ENCODE measurements at regions not wholly inside any gene's neighbourhood (a gene's known extent, or its start where the extent isn't known, plus 50 kb on each side); places are given as distances from the start of the nearest gene placed in this dataset.

DNA sequence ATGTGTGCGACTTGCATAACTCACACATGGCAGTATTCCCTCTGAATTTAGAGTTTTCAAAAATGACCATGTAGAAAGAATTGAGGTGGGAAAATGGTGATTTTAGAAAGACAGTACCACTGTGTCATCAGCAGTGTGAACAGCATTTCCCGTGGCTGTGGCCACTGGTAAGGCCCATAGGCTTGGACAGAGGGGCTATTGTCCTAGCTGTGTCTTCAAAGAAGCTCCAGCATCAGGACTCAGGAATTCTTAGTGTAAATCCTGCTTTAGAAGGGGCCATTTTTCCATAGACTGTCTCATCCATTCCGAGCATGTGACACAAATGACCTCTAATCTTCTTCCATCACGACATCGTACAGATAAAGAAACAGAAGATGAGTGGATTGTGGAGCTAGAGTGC, 119.3 kb upstream of the BACE2 start:
- no peak for DNase-seq

DNA sequence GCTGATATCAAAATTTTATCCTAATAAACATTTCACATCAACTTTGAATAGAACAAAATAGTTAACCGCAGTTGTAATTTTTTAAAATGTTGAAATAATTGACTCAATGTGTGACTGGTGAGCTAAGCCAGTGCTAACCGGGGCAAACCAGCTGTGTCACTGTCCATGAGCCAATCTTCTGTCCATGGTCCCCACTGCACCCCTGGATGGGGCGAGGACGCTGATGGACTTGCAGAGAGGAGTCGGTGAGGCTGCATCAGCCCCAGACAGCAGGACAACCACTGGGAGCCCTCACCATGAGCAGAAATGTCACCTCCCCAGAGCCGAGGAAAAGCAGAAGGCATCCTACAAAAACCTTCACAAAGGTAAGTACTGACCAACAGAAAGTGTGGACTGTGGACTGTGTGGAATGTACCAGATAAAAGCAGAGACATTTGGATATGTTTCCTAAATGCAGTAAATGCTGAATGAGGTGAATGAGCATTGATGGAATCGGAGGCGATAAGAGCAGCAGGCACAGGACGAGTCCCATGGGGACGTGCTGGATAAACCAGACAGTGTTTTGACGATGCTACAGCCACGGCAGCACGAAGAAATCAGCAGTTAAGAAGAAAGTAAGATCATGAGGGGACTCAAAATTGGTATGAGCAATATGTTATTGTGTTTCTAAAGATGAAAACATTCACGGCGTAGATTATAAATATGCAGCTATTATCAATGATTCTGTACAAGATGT, 115.0 kb upstream of the BACE2 start:
- DNase-seq, result no peak

DNA sequence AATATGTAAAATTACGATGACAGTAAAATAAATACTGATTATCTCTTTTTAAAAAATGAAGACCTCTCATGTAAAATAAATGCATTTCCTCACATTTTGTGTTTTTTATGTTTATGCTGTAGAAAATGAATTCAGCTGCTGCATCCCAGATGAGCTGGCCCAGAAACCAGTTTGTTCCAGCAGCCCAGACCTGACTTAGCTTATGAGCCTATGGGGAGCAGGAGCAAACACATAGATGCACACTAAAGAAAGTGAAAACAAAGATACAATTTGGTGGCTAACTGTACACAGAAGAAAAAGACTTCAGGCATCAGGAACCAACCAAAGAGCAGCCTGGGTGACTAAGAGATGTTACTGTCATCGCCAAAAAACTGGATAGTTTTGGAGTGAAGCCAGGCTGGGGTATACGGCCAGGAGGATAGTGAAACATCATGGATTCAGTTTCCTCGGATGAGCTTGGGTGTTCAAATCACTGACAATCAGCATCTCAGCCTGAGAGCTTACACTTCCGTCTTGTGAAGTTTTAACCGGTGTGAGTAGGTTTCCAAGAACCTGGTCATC, 113.9 kb upstream of the BACE2 start:
- peak; percentile 9 for DNase-seq

DNA sequence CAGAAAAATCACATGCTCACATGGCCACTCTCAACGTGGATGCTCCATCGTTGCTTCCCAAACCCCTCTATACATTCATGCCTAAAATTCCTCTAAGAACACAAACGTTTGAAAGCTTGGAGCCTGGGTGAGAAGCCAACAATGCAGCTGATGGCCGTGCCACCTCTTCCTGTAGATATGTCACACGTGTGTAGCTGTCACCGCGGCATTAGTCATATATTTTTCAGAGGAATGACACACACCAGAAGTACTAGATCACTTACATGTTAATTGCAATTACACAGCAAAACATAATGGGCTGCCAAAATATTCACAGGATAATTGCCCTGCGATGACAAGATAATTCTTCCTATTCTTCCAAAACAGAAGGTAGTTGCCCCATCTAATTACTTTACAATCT, 112.7 kb upstream of the BACE2 start:
- DNase-seq, result peak; percentile 82

DNA sequence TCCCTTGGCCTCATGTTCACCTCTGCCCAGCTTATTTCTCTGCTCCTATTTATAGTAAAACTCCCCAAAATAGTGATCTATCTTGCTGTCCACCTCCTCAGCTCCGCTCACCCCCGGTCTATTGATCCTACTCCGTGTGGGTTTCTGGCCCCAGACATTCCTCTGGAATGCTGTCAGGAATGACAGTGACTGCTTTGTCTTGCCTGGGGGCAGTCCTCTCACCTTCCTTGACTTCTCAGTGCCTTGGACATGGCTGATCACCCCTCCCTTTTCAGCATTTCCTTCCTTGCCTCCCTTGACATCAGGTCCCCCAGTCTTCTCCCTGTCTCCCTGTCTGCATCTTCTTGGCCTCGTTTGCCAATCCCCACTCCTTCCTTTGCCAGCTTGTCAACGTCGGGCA, 108.1 kb upstream of the BACE2 start:
- no peak for DNase-seq

DNA sequence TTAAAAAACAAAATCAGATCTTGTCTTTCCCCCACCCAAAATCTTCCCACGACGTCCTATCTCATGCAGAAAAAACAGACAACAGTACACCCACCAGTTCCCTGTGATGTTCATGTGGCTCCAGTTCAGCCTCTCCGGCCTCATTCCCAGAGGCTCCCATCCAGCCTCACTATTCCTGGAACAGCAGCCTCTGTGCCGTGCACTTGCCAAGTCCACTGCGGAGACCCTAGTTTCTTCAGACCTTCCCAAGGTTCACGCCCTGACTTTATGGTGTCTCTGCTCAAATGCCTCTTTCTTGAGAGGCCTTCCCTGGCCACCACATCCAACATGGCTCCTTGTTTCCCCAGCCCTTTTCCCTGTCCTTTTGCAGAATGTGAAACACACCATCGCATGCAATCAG, 106.3 kb upstream of the BACE2 start:
- no peak for DNase-seq

DNA sequence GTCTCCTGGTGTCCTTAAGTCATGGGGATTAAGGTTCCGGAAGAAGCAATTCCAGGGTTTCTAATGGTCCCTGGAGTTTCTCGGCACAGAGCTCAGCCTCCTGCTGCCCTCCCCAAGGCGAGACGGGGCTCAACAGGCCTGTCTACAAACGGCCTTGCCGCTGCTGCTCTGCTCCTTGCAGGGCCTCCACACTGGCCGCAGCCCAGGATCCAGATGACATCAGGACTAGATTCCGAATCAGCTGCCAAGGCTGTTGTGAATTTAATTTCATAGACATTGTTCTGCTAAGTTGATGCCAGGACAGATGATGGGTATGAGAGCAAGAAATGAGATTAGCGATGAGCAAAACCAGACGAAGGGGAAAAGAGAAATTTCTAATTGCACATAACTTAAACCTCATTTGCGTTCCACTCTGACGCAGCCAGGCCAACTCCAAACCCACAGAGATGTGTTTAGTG, 103.6 kb upstream of the BACE2 start:
- DNase-seq, result no peak

DNA sequence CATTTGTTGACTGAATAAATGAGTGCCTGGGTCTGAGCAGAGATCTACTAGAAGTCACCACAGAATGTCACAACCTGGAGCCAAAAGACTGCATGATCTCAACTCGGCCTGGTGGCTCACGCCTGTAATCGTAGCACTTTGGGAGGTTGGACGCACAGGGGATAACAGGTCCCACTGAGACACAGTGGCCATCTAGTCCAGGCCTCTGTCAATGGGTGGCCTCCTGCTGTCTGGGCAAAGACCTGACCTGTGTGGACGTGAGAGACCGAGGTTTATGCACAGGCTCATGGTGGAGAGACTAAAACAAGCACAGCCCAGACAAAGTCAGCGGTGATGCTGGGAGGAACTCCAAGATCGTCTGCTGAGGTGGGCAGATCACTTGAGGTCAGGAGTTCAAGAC, 103.0 kb upstream of the BACE2 start:
- no peak for DNase-seq

DNA sequence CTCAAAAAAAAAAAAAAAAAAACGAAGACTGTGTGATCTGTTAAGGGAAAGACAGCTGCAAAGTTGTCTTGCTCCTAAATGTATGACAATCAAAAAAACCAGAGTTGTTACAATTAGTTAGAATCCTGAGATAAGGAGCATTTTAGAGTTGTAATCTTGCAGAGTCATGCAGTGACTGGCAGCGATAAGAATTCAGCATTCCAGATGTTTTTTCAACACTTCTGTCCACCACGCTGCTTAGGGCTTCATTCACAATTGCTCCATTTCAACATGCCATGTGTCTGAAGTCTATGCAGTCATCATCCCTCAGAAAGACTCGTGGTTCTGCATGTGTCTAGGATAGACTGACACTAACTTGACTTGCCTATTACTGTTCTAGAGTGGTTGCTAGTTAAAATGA, 102.4 kb upstream of the BACE2 start:
- DNase-seq, result no peak

DNA sequence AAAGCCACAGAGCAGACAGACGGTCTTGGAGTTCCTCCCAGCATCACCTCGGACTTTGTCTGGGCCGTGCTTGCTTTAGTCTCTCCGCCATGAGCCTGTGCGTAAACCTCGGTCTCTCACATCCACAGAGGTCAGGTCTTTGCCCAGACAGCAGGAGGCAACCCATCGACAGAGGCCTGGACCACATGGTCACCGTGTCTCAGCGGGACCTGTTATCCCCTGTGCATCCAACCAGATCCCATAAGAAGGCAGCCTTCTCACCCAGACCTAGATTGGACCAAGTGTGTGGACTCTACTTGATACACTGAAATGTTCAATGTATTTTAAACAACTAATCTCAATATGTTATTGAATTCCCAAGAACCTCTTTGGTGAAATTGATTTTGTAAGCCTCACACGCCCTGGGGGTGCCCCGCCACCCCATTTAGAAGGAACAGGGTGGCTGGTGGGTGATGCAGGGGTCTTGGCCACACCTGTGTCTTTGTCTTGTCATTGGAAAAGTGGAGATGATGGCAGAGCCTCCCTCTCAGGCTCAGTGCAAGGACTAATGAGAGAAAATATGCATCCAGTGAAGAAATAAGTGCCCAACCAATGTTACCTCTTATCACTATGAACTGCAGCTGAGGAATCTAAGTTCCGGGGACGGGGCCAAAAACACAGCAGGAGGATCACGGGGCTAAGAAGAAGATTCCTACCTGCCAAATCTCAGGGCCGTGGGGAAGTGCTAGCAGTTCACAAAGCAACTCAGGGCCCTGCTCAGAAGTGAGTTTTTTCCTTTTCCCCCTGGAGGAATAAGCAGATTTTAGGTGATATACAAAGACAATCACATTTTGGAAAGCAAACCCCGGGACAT, 101.6 kb upstream of the BACE2 start:
- DNase-seq, result no peak

DNA sequence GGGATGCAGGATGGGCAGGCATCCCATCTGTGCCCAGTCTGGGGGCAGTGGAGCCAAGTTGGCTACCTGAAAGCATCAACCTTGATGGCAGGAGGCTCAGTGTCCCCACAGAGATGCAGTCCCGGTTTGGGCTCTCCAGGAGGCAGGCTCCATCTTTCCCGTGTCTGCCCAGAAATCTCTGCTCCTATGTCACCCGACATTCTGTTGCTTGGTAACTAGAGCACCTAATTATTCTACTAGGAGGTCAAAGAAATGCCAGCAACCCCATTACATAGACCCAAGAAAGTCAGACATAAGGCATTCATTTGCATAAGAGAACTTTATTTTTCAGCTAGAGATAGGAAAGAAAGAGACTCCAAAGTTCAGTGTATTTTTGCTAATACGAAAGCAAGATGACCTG, 100.3 kb upstream of the BACE2 start:
- no peak for DNase-seq

DNA sequence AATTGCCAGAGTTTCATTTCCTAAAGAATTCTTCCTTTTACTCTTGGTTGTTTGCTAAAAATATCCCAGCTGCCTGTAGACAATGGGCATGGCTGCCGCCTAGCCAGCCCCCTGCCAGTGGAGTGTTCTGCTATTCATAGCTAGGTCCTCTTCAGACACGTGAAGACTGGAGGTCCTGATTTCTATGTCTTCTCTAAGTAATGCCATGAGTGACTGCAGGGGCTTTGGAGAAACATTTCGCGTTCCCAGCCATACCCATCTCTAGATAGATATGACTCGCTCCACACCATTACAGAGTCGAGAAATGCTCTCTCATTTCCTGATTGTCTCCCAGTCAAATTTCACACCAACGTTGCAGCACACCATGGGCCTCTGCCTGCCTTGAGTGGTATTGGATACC, 99.5 kb upstream of the BACE2 start:
- peak; percentile 15 for DNase-seq

DNA sequence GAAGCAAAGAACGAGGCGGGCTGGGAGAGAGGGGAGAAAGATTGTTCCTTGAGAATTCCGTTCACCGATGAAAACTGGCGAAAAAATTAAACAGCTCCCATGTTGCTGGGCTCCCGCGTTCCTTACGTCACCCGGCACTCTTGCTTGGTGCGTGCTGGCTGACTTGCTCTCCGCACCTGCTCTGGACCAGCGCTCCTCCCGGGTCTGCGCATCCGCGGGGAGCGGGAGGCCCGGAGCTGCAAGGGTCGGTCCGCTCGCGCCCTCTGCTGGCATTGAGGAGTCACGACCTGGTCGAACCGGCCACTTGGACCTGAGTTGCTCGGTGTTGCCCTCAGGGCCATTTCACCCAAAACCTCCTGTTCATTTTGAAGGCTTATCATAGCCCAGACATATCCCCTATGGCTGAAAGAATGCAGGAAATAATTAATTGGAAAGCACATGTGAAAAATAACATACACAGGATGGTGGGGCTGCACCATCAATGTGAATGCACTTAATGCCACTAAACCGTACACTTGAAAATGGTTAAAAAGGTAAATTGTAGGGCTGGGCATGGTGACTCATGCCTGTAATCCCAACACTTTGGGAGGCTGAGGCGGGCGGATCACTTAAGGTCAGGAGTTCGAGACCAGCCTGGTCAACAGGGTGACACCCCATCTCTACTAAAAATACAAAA, 98.9 kb upstream of the BACE2 start:
- DNase-seq, result peak; percentile 93

DNA sequence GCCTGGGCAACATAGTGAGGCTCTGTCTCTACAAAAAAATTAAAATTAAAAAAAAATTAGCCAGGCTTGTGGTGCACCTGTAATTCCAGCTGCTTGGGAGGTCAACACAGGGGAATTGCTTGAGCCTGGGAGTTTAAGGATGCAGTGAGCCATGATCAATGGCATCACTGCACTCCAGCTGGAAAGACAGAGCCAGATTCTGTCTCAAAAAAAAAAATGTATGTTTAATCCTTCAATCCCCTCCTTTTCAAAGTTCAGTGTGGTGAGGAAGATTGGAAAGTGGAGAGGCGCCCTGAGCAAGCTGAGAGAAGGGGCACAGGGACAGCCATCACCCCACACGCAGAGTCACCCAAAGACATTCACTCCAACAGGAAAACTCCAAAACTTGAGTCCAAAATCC, 97.7 kb upstream of the BACE2 start:
- DNase-seq, result no peak

DNA sequence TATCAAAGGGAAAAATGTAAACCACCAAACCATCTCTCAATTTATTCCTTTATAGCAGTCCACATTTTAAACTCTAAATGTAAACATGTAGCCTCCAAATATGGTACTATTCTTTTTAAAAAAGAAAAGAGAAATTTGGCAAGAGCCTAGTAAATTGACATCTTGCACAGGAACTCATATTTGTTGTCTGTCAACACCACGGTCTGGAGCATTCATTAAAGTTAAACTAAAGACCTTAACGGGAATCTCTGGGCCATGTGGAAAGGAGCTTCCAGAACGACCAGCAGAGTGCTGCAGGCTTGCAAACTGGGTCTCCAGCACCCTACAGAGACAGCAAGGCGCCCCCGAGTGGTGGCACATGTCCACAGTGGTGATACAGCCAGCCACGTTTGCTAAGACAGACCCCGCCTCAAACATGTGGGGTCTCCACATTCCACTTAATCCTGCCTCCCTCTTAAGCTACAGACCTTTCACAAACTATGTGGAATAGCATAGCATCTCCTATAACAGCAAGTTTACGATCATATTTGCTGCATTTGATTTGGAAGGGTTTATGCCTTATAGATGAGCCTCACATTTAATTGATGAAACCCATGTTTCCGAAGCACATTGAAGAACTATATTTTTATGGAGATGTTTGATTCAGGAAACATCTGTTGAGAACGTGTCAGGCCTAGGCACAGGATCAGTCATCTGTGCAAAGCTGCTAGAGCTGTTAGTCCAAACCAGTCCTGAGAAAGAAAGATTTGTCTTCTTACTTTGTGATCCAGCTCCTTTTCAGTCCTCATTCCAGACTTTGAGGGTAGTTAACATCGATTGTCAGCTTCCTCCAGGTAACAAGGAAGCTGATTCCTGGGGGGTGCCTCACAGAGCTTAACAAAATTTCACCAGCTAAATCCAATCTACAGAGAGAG, 96.4 kb upstream of the BACE2 start:
- DNase-seq, result peak; percentile 46

DNA sequence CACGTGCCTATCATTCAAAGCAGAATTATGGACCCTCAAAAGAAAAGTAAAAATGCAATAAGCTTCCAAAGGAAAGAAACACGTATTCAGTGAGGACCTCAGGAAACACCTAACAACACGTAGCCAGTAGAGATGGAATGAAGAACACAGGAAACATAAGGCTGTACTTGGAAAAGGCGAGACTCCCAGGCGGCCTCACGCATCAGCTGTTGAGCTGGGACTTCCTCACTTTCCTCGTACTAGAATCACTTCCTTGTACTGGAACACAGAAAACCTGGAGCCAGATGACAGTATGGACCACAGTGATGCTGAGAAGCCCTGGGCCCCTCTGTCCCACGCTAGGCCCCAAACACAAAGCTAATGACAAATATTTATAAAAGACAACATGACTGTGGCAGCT, 94.4 kb upstream of the BACE2 start:
- no peak for DNase-seq

DNA sequence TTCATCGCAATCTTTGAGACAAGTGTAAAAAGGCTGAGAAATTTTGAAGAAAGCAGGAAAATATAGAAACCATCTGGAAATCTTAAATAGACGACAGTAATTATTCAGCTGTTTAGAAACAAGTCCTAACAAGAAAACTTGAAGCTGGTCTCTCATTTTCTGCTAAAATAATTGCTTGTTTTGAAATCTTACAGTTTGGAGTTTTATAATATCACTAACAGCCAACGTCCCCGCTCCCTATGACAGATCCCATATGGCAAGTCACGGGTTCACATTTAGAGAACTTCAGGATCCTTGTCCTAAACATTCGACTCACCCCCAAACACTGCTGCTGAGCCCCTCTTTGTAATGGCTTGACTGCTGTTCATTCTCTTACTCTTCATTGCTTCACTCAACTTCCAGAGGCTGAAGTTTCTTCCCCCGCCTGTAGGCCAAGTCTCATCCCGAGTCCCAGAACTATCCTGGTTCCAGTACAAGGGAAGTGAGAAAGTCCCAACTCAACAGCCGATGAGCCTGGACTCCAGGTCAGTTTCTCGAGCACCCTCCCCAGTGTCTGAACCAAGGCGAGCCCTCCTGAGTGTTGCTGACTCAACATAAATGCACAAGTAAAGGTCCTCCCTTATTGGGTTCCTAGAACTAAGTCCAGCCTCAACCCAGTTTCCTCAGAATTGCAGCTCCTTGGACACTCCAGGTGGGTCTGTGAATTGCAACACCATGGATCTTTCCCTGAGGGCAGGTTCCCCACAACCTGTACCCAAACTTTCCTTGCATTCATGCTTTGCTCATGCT, 93.4 kb upstream of the BACE2 start:
- no peak for DNase-seq

DNA sequence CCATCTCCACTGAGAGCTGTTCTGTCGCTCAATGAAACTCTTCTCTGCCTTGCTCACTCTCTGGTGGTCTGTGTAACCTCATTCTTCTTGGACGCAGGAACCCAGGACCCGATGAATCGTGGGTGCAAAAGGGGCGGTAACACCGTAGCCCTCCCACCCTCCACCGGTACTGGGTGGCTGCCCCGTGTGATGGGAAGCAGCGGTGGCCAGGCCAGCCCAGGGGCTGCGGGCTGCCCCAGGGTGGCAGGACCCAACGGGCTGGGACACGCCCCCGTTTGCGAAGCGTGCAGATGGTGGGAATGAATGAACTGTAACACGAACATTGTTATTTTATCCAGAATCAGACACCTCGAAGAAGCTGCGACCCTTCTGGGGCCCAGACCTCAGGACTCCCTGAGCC, 92.3 kb upstream of the BACE2 start:
- no peak for DNase-seq

DNA sequence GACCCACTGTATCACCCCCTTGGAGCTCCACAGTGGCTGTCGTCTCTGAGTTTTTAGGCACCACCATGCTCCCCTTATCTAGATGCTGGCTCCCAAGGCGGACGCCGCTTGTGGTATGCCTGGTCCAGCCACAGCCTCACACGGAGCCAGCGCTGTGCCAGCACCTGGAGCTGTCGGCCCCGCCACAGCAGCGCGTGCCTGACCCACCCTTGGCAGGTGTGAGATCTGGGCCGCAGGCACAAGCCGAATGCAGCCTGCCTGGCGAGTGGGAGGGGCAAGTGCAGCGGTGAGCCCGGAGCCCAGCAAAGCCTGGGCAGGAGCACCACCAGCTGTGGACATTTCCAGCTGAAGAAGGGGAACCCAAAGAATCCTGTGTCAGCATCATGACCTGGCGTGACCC, 91.9 kb upstream of the BACE2 start:
- no peak for DNase-seq

DNA sequence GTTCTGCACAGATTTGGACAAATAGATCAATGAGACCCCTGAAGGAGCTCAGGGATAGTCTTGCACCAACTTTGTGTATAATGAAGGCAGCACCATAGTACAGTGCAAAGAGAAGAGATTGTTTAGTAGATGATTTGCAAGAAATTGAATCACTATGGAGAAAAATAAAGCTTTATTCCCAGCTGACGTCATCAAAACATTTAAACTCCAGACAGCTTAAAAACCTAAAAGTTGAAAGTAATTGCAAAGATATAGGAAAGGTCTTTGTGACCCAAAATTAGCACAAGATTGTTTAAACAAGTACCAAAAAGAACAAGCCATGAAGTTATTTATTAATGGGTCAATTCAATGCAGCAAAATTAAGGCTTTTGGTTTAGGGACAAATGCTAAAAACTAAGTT, 88.8 kb upstream of the BACE2 start:
- no peak for DNase-seq

DNA sequence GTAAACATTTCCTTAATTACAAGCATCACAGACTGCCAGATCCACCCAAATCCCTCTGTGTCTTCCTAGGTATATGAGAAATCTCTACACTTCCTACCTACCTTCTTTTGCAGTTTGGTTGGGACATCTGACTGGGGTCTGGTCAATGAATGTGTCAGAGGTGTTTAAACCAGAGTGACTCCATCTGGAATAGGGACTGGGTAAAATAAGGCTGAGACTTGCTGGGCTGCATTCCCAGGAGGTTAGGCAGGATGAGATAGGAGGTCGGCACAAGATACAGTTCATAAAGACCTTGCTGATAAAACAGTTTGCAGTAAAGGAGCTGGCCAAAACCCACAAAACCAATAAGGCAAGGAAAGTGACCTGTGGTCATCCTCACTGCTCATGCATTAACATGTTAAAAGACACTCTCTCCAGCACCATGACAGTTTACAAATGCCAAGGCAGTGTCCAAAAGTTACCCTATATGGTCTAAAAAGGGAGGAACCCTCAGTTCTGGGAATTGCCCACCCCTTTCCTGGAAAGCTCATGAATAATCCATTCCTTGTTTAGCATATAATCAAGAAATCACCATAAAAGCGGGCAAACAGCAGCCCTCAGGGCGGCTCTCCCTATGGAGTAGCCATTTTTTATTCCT, 87.4 kb upstream of the BACE2 start:
- DNase-seq, result no peak

Measured in COR-L47 (cell line).